ENCODE measurements at regions not wholly inside any gene's neighbourhood (a gene's known extent, or its start where the extent isn't known, plus 50 kb on each side); places are given as distances from the start of the nearest gene placed in this dataset.

- WGBS (ENCODE audit: missing lambda C conversion rate): 50% methylated on average over 2 of the region's 2 CpGs
- H3K27ac ChIP-seq: no peak overlapping the region
- H3K4me2 ChIP-seq: no peak overlapping the region
- no peak overlapping the region for H3K4me3 ChIP-seq
- CTCF ChIA-PET: no interaction called here
- no peak for DNase-seq (ENCODE audit: low read depth in 1 of 2, low spot score in 1 of 2)
- TF ChIP-seq ZC3H11A (IDR thresholded peaks at IDR 0.05) (no peak), HEYL (CRISPR knock-in tag; IDR thresholded peaks at IDR 0.05) (no peak), KDM1A (IDR thresholded peaks at IDR 0.05; ENCODE audit: low read depth) (no peak), EHMT2 (IDR thresholded peaks at IDR 0.05; ENCODE audit: low read depth) (no peak), HES2 (IDR thresholded peaks at IDR 0.05) (no peak), BHLHE40 (IDR thresholded peaks at IDR 0.05; ENCODE audit: low read depth, low read length) (no peak), HOXB13 (CRISPR knock-in tag; IDR thresholded peaks at IDR 0.05; ENCODE audit: low read depth) (no peak), USF2 (IDR thresholded peaks at IDR 0.05) (no peak), ATOH8 (CRISPR knock-in tag; IDR thresholded peaks at IDR 0.05; ENCODE audit: low read depth) (no peak), ESRRA (IDR thresholded peaks at IDR 0.05; ENCODE audit: borderline replicate concordance, low read length) (no peak)
- H3K9me3 ChIP-seq: no peaks in the 10 kb centered on the region
- H3K4me1 ChIP-seq: no peaks in the 10 kb centered on the region
- ATAC-seq: no peak
- POLR2A ChIA-PET: no interaction called here
- FAIRE-seq: no peak
Observed at GRCh38 chr9:10703139-10703538, 90.3 kb upstream of the PTPRD start.

- TF ChIP-seq MAFK (IDR thresholded peaks at IDR 0.05; ENCODE audit: partially characterized antibody) (no peak), TP53 (CRISPR knock-in tag; IDR thresholded peaks at IDR 0.05) (no peak), HEYL (CRISPR knock-in tag; IDR thresholded peaks at IDR 0.05) (no peak), REST (IDR thresholded peaks at IDR 0.05) (no peak), JUN (IDR thresholded peaks at IDR 0.05) (no peak), HDAC2 (IDR thresholded peaks at IDR 0.05) (no peak), SREBF2 (IDR thresholded peaks at IDR 0.05) (no peak), FOSB (CRISPR knock-in tag; IDR thresholded peaks at IDR 0.05) (no peak), PHF8 (IDR thresholded peaks at IDR 0.05; ENCODE audit: borderline replicate concordance, low read depth) (no peak), SMC3 (IDR thresholded peaks at IDR 0.05) (no peak), CHD2 (IDR thresholded peaks at IDR 0.05; ENCODE audit: low read length, partially characterized antibody) (no peak), RNF2 (IDR thresholded peaks at IDR 0.05; ENCODE audit: borderline replicate concordance, low read depth) (no peak), E2F6 (IDR thresholded peaks at IDR 0.05; ENCODE audit: borderline replicate concordance, low read depth) (no peak), NR3C1 (IDR thresholded peaks at IDR 0.05) (no peak), PBX3 (IDR thresholded peaks at IDR 0.05) (no peak)
- CTCF ChIA-PET: no interaction called here
- no peak overlapping the region for H3K27ac ChIP-seq
- H3K4me1 ChIP-seq: no peaks in the 10 kb centered on the region
- FAIRE-seq (no peak), DNase-seq (ENCODE audit: low read depth in 1 of 2, low spot score in 1 of 2) (no peak), ATAC-seq (no peak)
- H3K4me2 ChIP-seq: no peak overlapping the region
- POLR2A ChIA-PET: no interaction called here
- H3K4me3 ChIP-seq: no peak overlapping the region
- no peaks in the 10 kb centered on the region for H3K9me3 ChIP-seq
Observed at GRCh38 chr9:10704720-10705119, 91.9 kb upstream of the PTPRD start.

Data from A549 (cell line).